Inflammatory macrophage treated with lipopolysaccharide for 4 hours (primary cell): ENCODE measurements at regions not wholly inside any gene's neighbourhood (a gene's known extent, or its start where the extent isn't known, plus 50 kb on each side); places are given as distances from the start of the nearest gene placed in this dataset.

Experiments
- DNase-seq: peaks from one replicate; pipeline ENCODE4 v3.0.0-alpha.2; 2020

DNA sequence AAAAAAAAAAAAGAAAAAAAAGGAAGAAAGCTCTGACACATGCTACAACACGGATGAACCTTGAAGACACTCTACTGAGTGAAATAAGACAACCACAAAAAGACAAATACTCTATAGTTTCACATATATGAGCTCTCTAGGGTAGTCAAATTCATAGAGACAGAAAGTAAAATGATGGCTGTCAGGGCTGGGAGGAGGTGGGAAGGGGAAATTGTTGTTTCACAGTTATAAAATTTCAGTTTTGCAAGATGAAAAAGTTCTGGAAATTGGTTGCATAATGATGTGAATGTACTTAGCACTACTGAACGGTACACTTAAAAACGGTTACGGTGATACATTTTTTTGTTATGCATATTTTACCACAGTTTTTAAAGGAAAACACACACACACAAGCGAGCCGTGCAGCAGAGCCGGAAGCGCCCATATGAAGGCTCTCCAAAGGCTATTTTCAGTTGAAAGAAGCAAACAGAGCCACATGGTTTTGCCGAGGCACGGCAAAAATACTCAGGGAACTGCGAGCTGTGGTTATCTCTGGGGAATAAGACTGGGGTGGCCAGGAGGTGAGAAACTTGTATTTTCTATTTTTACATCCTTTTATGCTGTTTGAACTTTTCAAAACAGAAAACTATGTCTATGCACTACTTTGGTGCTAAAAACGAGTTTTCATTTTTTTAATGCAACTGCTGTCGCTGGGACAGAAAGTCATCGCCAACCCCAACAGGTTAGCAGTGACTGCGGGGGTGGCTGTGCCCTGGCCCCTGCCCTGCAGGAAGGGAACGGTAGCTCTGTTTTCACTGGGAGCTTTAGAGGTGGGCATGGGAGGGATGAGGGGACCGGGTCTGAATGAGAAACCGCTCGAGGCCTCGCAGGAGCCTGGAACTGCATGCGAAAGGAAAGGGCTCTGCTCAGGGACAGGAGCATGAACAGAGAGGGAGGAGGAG lies 132.9 kb downstream of the OAT start:
- peak; percentile 88 for DNase-seq

DNA sequence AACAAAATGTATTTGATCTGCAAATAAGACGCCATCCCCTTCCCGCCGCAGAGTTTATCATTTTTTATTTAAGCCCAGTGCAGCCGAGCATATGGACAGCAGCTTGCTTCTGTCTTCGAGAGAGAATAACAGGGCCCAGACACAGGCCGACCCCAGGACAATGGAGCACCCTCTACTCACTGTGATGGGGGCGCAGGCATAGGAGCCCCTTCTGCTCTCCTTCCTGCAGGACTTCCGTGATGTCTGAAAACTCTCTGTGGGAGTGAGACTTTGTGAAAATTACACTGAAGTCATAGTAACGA lies 134.8 kb downstream of the OAT start:
- no peak for DNase-seq

DNA sequence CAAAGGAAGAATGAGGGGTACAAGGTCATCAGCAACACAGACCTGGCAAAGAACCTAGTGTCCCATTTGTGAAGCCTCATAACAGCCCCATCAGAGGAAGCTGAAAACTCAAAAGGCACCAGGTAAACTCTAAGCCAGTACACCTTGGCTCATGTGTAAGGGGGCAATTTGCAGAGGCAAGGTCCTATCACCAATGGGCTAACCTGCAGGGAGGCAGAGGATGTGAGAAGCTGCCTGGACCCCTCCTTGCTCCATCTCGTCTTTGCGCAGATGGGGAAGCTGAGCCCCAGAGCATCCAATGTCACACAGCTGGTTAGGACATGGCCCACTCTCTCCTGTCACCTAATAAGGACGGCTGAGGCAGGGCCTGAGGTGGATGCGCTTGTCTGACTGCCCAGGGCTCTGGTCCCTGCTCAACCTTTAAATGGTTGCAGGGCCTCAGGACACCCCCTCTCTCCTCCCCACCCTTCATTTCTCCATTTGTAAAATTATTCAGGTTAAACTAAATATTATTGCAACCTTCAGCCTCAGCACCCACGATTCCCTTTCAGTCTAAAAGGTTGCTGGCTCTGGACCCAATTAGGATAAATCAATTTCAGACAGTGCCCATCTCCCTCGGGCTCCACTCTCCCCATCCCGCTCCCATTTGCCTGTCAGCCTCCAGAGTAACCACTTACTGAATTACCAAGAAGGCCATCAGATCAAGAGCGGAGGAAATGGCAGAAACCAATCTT lies 135.3 kb downstream of the OAT start:
- no peak for DNase-seq

DNA sequence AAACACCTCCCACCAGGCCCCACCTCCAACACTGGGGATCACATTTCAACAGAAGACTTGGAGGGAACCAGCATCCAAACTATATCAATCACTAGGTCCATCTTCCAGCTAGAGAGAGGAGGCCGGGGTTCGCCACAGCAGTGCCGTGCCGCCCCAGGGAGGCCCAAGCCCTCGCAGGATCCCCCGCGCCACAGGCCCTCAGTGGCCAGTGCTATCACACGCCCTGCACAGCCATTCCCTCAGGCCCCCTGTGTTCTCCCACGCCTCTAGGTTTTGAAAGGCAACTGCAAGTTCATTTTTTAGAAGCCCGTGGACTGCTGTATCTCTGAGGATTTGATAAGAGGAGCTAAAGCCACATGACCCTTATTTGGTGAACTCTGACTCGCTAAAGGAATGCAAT lies 136.4 kb downstream of the OAT start:
- no peak for DNase-seq

DNA sequence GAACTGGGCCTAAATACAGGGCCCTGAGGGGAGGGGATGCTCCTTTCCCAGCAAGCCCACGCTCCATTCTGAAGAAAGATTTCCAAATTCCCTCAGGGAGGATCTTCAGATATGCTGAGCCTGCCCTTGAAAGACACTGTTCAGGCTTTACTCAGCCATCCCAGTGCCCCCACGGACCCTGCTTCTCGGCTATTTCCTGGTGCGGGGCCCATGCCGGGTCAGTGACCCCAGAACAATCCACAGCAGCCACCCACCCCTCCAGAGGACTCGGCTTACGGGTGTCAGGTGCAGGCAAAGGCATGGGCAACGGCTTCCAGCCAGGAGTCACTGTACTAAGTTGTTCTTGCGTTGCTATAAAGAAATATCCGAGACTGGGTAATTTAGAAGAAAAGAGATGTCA lies 137.1 kb downstream of the OAT start:
- DNase-seq: no peak

DNA sequence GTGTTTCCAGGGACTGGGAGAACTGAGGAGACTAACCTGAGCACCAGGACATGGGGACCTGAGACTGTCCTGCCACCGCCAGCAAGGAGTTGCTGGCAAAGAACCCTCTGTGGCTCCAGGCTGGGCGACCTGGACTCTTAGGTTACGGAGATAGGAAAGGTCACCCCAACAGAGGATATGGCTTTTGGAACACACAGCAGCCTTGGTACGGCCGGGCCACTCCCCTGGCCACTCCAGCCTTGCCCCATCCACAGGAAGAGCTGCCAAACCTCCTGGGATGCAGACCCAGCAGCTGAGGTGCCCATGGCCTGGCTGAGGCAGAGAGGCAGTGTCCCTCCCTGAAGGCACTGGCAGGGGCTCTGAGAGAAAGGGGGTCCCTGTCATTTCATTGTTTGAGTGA lies 137.8 kb downstream of the OAT start:
- DNase-seq: no peak

DNA sequence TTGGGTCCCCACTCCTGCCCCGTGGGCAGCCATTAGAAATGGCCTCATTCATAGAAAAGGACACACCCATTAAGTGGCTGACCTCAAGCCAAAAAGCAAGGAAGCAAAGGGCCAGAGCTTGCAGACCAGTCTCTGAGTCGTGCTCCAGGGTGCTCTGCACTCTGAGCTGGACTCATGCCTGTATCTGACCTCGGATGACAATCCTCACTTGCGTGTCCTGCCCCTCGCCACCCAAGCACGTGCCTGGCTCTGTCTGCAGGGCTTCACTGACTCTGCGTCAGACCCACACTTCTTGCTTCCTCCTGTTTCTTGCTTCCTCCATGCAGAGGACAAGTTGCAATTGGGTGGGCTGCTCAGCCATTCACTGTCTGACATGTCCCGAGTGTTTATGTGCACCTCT lies 138.8 kb downstream of the OAT start:
- peak; percentile 49 for DNase-seq

DNA sequence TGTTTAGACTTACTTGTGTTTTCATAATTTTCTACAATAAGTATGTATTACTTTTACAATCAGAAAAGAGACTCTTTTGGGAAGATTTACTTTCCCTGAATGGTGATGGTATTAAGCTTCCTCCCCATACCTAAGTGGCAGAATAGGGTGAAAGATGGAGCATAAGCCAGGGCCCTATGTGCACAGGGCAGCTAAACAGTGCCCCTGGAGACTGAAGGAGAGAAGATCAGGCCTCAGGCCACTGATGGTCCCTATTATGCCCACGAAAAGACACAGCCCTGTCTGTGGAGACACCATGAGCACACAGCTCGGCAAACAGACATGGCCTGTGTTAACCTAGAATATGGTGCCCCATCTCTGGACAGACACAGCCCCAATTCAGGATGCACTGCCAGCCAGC lies 139.4 kb downstream of the OAT start:
- no peak for DNase-seq

DNA sequence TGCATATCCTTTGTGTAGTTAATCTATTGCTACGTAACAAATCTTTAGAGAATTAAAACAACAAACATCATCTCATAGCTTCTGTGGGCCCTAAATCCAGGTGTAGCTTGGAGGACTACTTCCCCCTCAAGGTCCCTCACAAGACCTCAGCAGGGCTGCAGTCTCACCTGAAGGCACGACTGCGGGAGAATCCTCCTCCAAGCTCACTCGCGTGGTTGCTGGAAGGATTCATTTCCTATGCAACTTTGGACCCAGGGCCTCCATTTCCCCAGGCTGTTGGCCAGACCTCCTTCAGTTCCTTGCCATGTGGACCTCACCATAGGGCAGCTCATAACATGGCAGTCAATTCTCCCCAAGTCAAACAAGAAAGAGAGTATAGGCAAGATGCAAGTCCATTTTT lies 140.4 kb downstream of the OAT start:
- DNase-seq: no peak

DNA sequence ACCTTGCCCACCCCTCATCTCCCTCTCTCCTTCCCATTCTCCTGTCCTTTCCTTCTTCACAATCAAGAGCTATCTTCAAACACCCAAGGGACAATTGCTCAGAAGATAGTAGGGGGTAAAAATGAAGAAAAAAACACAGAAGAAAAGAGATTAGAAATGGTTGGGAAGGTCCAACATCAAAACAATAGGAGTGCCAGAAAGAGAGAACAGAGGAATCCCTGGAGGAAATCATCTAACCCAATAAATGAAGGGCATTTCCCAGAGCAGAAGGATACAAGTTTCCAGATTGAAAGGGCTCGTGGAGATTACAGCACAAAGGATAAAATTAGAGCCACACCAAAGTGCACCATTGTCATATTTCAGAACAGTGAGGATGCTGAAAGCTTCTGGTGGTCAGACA lies 145.6 kb downstream of the OAT start:
- DNase-seq: no peak

DNA sequence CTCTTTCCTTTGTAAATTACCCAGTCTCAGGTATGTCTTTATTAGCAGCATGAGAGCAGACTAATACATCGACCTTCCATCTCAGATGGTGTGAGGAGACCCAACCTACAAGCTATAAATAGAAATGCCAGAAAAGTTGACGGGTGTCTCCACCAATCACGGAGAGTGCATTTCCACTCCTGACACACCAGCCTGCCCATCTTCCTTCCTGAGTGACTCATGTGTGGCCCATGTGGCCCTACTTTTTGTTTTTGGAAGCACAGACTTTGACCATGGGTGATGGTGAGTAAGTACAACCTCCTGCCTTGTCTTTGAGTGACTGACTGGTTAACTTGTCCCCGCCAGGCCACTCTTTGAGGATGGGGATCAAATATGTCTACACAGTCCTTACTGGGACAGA lies 147.0 kb downstream of the OAT start:
- DNase-seq: no peak

DNA sequence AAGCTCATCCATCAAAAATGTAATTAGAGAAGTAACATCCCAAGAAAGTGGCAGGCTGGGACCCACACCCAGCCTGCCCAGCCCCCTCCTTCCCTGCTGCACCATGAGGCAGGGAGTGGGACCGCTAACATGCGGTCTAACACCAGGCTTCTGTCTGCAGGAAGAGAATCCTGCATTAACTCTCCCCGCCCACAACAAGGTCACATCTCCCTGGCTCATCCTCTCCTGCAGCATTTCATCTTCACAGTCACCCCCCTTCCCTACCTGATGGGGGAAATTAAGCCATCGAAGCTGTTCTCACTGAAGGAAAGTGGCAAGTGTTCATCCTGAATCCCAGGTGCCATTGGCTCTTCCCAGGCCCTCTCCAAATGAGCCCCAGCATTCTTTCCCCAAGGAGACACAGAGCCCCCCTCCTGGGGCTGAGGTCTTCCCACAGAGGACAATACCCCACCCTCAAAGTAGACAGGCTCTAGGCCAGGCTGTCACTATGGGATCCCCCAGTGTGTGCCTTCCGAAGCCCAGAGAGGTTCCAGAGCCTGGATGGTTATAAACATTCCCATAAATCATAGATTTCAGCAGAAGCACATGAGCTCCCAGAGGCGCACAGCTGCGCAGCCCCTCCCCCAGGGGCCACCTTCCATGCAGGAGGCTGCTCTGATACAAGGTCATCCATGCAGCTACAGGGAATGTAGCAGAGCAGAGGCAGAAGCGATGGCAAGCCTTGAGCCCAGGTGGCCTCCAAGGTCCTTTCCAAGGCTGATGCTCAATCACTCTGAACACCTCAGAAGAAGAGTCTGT lies 148.0 kb downstream of the OAT start:
- DNase-seq: no peak

DNA sequence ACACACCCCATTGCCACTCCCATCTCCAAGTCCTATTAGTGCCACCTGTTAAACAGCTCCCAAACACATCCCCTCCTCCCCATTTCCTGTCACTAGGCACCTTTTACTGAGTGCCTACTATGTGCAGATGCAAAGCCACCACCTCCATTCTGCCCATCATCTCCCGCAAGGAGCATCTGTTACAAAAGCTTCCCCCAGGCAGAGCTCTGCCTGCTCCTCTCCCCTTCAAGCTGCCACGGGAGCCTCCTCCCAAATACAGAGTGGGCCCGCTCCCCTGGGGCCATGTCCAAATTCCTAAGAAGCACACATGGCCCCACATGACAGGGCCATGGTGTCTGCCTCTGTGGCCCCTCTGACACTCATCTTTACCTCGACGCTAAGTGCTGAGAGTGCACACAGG lies 149.7 kb downstream of the OAT start:
- DNase-seq: no peak

DNA sequence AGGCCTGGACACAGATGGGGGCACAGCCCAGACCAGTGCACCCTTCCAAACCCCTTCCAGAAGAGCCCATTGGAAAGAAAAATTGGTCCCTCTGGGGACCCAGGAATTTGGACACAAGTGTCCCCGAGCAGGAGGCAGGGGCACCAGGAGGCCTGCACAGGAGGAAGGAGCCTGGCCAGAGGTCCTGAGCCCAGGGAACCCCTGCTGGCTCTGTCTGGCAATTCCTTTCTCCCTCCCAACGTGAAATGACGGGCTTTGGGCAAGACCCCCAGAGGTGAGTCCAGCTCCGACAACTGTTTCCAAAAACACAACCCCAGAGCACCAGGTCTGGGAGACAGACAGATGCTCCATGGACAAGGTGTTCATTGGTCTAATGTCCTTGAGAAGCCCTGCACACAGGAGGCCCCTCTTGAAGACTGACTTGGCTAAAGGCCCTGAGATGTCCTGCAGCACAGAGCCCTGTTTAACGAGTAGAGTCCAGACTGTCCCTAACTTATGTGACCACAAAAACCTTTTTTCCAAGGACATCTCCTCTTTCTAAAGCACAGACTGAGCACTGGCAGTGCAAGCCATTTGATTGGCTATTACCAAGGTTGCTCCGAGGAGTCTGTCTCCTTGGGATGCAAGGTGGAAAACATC lies 150.7 kb downstream of the OAT start:
- DNase-seq: no peak

DNA sequence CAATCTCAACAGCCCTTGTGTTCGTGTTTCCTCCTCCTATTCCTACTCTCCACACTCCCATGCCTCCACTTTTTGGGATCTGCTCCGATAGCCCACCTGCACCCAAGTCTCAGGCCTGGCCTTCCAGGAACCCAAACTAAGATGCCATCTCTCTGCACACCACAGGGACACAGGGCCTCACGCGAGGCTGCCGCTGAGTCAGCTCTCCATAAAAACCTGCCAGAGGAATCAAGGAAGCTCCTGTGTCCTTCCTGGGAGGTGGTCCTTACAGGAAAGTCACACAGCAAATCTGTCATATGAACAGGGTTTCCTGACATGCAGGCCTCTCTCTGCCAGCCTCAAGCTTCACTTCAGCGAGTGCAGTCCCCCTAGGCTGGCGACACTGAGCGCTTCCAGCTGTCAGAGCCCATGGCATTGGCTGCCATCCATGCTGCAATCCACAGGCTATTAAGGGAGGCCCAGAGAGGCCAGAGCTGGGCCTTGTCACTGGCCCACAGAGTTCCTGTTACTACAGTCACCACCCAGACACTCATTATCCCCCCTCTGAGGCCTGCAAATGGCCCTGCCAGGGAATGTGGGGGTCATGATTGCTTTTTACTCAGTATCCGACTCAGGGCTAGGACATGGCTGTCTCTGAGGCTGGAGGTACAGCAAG lies 151.4 kb downstream of the OAT start:
- DNase-seq: no peak

DNA sequence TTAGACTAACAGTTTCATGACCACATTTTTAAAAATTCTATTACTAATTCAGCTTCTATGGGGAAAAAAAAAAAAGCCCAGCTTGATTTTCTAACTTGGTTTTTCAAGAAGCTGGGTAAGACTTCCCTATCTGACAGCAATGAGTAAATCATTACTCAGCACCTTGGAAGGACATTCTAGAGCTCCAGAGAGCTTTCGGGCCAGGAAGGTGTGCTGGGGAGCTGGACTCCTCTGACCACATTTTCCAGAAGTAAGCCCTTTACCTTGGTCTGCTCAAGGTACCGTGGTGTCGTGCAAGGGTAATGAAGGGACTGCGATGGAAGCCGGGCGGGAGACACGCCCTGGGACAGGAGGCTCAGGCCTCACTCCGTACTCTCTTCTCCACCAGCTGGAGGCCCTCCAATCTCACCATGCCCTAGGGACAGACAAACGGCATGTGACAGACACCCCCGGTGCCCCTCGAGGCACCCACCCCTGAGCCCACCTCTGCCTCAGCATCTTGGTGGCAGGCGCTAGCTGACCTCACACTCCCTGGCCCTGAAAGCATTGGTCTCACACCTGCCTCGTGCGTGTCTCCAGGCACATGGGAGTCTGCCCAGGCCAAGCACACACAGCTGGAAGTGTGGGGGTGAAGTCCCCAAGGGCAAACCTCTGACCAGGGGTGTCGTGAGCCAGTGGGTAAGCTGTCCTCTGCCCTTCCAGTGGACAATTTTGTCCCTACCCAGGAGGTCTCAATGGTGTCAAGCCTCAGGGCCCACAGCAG lies 152.1 kb downstream of the OAT start:
- DNase-seq: peak; percentile 66

DNA sequence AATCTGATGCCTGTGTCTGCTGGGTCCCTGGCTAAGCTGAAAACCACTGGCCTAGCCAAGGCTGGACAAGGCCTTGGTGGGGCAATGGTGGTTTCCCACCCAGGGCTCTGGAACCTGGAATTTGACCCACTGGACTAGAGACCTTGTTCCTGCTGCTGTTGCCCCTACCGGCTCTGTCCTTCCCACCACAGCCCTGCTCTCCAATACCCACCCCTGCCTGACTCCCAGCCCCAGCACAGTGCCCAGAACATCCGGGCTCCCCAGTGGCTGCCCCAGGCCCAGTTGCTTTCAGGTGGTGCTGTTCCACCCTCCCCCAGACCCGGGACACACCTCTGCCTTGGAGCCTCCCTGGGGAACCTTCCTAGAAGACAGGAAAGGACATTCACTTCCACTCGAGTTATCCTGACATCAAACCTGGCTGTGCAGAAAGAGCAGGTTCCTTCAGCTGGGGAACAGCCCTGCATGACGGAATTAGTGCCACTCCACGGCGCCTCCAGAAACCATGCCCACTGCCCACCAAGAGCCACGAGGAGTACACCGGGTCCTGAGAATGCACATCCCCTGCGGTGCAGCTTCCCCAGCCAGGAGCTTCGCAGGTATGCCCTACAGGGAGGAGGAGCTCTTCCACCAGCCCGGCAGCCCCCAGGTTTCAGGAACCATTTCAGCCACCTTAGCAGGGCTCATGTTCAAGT lies 152.8 kb downstream of the OAT start:
- DNase-seq: no peak

DNA sequence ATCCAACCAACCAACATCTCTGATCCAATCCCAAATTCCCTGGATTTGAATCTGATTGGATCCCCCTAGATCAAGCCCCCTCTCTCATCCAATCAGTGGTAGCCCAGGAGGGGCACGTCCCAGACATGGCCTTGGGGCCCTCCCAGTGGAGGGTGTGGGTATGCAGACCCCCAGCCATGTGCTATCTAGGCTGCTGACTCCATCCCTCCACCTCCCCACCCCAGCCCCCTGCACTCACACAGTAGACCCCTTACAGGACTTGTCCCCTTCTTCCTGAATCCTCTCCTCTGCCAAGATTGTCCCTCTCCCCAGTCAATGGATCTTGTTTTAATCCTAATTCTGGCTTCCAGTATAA lies 153.4 kb downstream of the OAT start:
- DNase-seq: no peak

DNA sequence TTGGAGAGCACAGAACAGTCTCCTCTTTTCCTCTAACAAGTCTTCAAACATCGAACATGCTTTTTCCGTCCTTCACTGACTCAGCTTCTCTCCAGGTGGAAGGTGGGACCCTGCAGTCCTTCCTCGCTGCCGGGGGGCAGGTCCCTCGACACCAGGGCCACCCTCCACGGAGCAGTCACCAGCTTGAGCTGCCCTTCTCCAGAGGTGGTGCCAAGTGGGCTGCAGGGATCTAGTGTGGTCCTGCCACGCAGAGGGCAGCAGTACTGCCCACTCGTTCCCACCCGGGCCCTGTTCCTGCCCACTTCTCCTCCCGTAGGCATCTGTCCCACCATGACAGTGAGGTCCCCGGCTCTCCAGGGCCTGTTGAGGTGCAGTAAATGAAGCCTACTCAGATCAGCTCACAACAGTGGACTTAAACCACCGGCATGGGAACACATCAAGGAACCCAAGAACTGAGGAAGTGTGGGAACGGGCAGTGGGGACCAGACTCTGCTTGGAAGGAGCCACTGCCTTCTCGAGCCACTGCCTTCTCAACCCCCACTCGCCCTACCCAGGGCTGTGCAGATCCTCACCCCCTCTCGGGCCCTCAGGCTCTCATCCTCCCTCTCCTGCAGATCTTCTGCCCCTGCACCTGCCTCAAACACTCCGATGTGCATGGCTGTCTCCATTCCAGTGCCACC lies 153.9 kb downstream of the OAT start:
- DNase-seq: no peak

DNA sequence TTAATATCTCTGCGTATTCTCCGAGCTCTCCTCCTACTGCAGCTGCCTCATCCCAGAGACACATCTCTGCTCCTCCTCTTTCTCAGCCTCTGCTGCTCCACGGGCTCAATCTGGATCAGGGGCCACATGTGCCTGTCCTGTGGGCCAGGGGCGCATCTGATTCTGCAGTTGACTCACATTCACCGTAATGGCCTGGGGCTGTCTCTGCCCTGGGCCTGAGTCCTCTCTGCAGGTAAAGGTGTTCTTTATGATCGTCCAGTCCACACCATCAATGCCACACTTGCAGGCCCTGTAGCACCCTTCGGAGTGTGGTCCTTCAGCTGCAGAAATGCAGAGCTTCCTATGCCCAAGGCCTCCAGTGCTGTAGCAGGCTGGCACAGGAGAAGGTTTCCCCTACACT lies 154.5 kb downstream of the OAT start:
- no peak for DNase-seq

DNA sequence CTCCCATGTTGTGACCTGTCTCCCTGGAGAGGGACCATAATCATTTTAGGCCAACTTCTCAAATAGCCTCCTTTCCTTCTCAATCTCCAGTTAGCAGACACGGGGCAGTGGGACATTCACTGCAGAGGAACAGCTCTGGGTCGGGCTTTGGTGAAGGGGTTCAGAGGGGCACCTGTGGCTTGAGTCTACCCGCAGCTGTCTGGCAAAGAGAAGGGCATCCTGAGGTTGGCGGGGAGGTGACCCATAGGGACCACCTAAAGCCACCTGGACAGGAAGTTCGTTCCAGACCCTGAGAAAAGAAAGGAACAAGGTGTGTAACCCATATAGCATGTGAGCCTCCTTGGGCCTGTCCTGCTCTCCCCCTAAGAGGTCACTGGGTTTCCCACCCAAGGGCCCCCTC lies 155.0 kb downstream of the OAT start:
- DNase-seq: no peak
